ENCODE measurements at regions not wholly inside any gene's neighbourhood (a gene's known extent, or its start where the extent isn't known, plus 50 kb on each side); places are given as distances from the start of the nearest gene placed in this dataset.

GRCh38 chr17:70774339-70775117, 605.2 kb downstream of the KCNJ2 start:
- Histone ChIP-seq H2AFZ (ENCODE audit: low read length) (no peak overlapping the region), H2BK120ac (replicated peaks; ENCODE audit: low read depth, low read length) (no peak overlapping the region), H2BK5ac (ENCODE audit: low read depth, low read length) (no peak overlapping the region), H3K36me3 (ENCODE audit: control insufficient read depth in 2 of 4, insufficient read depth in 4 of 4, low read length in 3 of 4) (no peaks in the 10 kb centered on the region), H2BK12ac (ENCODE audit: low read depth, low read length) (no peak overlapping the region), H3K9ac (replicated peaks in 1 of 4; ENCODE audit: extremely low read depth in 1 of 4, low read depth in 3 of 4, low read length in 3 of 4) (no peak overlapping the region), H3K27ac (ENCODE audit: low read depth, low read length) (no peak overlapping the region), H3K4me1 (replicated peaks in 1 of 4; ENCODE audit: control insufficient read depth in 3 of 4, insufficient read depth in 4 of 4, low read length in 3 of 4) (no peaks in the 10 kb centered on the region), H4K8ac (ENCODE audit: extremely low read depth, insufficient read depth, low read length) (no peak overlapping the region), H3K14ac (ENCODE audit: insufficient read length) (no peak overlapping the region), H3K9me3 (ENCODE audit: insufficient read depth in 2 of 2, low read depth in 1 of 2, low read length in 1 of 2) (no peaks in the 10 kb centered on the region), H3K79me2 (ENCODE audit: control insufficient read depth in 1 of 2, insufficient read depth in 2 of 2, low read length in 2 of 2) (no peaks in the 10 kb centered on the region), H2AK5ac (ENCODE audit: low read depth, low read length) (no peak overlapping the region), H3K27me3 (replicated peaks in 1 of 4; ENCODE audit: control insufficient read depth in 3 of 4, extremely low read depth in 1 of 4, insufficient read depth in 3 of 4, low read length in 3 of 4) (no peaks in the 10 kb centered on the region), H4K91ac (replicated peaks; ENCODE audit: insufficient read length, low read length) (no peak overlapping the region), H3K79me1 (ENCODE audit: low read depth, low read length) (no peaks in the 10 kb centered on the region), H3K23ac (ENCODE audit: insufficient read length) (no peak overlapping the region), H2BK15ac (ENCODE audit: low read length) (no peak overlapping the region), H3K4me3 (ENCODE audit: extremely low read depth in 1 of 4, insufficient read depth in 2 of 4, low read depth in 3 of 4, low read length in 4 of 4) (no peak overlapping the region), H2BK20ac (ENCODE audit: low read length) (no peak overlapping the region), H3K23me2 (ENCODE audit: low read depth, low read length) (no peaks in the 10 kb centered on the region), H3K4me2 (ENCODE audit: insufficient read depth in 1 of 2, low read depth in 2 of 2, low read length in 2 of 2) (no peak overlapping the region), H4K20me1 (replicated peaks in 1 of 2; ENCODE audit: control insufficient read depth in 1 of 2, insufficient read depth in 2 of 2, low read length in 2 of 2) (no peaks in the 10 kb centered on the region), H3K18ac (ENCODE audit: extremely low read depth, low read length) (no peak overlapping the region), H4K5ac (ENCODE audit: insufficient read length, low read depth, low read length) (no peak overlapping the region), H3K56ac (replicated peaks; ENCODE audit: insufficient read length, low read depth, low read length) (no peak overlapping the region), H3K4ac (replicated peaks; ENCODE audit: insufficient read length, low read depth, low read length) (no peak overlapping the region)
- ChIA-PET CTCF (ENCODE audit: partially characterized antibody) (interaction anchor here (0.9 to 1.8 kb wide), 2 partner anchors 8 to 10 kb away, joined by 3 to 4 read pairs; no protein-coding TSS in a partner anchor), POLR2A (ENCODE audit: partially characterized antibody) (no interaction called here)
- DNase-seq (ENCODE audit: low read depth in 1 of 2, low spot score in 2 of 2) (no peak), FAIRE-seq (no peak)
- no peak for TF ChIP-seq NRF1 (IDR thresholded peaks at IDR 0.05; ENCODE audit: low read depth, low read length)
- no peak for TF ChIP-seq BCL11A (IDR thresholded peaks at IDR 0.05; ENCODE audit: low read depth in 2 of 2, low read length in 2 of 2)
- TF ChIP-seq CREB1 (IDR thresholded peaks at IDR 0.05) = no peak
- TF ChIP-seq HDAC6 (IDR thresholded peaks at IDR 0.05; ENCODE audit: low read depth, low read length) = no peak
- no peak for TF ChIP-seq TAF7 (optimal IDR thresholded peaks at IDR 0.05; ENCODE audit: borderline replicate concordance, low read depth, low read length)
- TF ChIP-seq SUZ12 (IDR thresholded peaks at IDR 0.05; ENCODE audit: low read length) = no peak
- no peak for TF ChIP-seq ASH2L (IDR thresholded peaks at IDR 0.05; ENCODE audit: low read length)
- TF ChIP-seq TCF12 (IDR thresholded peaks at IDR 0.05; ENCODE audit: low read depth, low read length) = no peak
- TF ChIP-seq SAP30 (IDR thresholded peaks at IDR 0.05; ENCODE audit: insufficient read depth, insufficient replicate concordance, low read length) = no peak
- no peak for TF ChIP-seq JUN (IDR thresholded peaks at IDR 0.05; ENCODE audit: low read depth, low read length)
